DOHH2 (cell line): ENCODE measurements at regions not wholly inside any gene's neighbourhood (a gene's known extent, or its start where the extent isn't known, plus 50 kb on each side); places are given as distances from the start of the nearest gene placed in this dataset.

Experiments used
- H3F3A ChIP-seq: fragments of 200-600 bp; sonication (generic), shearing (Covaris generic); 2 replicates; pipeline ENCODE4 v1.6.0; 2016; ENCODE audit warnings: antibody characterized with exemption, mild to moderate bottlenecking; ENCODE audit not compliant: control insufficient read depth, insufficient read depth
- H3K27ac ChIP-seq: fragments of 200-600 bp; sonication (generic); 2 replicates; pipeline ENCODE4 v1.5.1; 2014; ENCODE audit warnings: low read depth, mild to moderate bottlenecking, low read length, moderate library complexity
- H3K27me3 ChIP-seq: fragments of 200-600 bp; sonication (generic); 2 replicates; pipeline ENCODE4 v1.6.1; 2014; ENCODE audit warnings: mild to moderate bottlenecking, low read length, mixed read lengths; ENCODE audit not compliant: control insufficient read depth
- H3K36me3 ChIP-seq: fragments of 200-600 bp; sonication (generic); 2 replicates; pipeline ENCODE4 v1.6.1; 2014; ENCODE audit warnings: mild to moderate bottlenecking, low read length, moderate library complexity, mixed read lengths; ENCODE audit not compliant: control insufficient read depth
- H3K4me1 ChIP-seq: fragments of 200-600 bp; sonication (generic); 2 replicates; pipeline ENCODE4 v1.6.1; 2014; ENCODE audit warnings: mild to moderate bottlenecking, low read length, mixed read lengths; ENCODE audit not compliant: control insufficient read depth
- H3K4me2 ChIP-seq: fragments of 200-600 bp; sonication (generic); 2 replicates; pipeline ENCODE4 v1.6.0; 2014; ENCODE audit warnings: mild to moderate bottlenecking, low read length, moderate library complexity
- H3K4me3 ChIP-seq: fragments of 200-600 bp; sonication (generic); 2 replicates; pipeline ENCODE4 v1.5.1; 2014; ENCODE audit warnings: mild to moderate bottlenecking, low read length, mixed read lengths
- H3K79me2 ChIP-seq: fragments of 200-600 bp; sonication (generic); 2 replicates; pipeline ENCODE4 v1.6.1; 2014; ENCODE audit warnings: mild to moderate bottlenecking, low read length, mixed read lengths; ENCODE audit not compliant: control insufficient read depth
- H3K9me2 ChIP-seq: fragments of 200-600 bp; sonication (generic); replicated peaks from 2 replicates; pipeline ENCODE4 v1.6.1; 2014; ENCODE audit warnings: mild to moderate bottlenecking, low read length, mixed read lengths; ENCODE audit not compliant: control insufficient read depth
- H3K9me3 ChIP-seq: fragments of 200-600 bp; sonication (generic); 2 replicates; pipeline ENCODE4 v1.6.1; 2014; ENCODE audit warnings: antibody characterized with exemption, low read length, mixed read lengths; ENCODE audit not compliant: control insufficient read depth, insufficient read depth
- H4K20me1 ChIP-seq: fragments of 200-600 bp; sonication (generic); 2 replicates; pipeline ENCODE4 v1.6.0; 2014; ENCODE audit warnings: low read depth, mild to moderate bottlenecking, antibody characterized with exemption, low read length, moderate library complexity; ENCODE audit not compliant: control insufficient read depth, insufficient read depth
- CTCF ChIP-seq: fragments of 200-600 bp; sonication (generic); IDR thresholded peaks from one replicate; pipeline ENCODE4 v1.5.1; 2014; ENCODE audit warnings: antibody characterized with exemption, mild to moderate bottlenecking, low read depth, low read length; ENCODE audit not compliant: poor library complexity, severe bottlenecking
- EZH2phosphoT487 ChIP-seq: fragments of 200-600 bp; sonication (generic); IDR thresholded peaks from 2 replicates; pipeline ENCODE4 v1.6.1; 2017; ENCODE audit warnings: borderline replicate concordance, mild to moderate bottlenecking, antibody characterized with exemption, low read length, moderate library complexity, mixed read lengths

- TF ChIP-seq CTCF: no peak
- TF ChIP-seq EZH2phosphoT487: no peak
- H3K9me3 ChIP-seq: no peaks in the 10 kb centered on the region
- no peaks in the 10 kb centered on the region for H3F3A ChIP-seq
- no peak overlapping the region for H3K4me3 ChIP-seq
- no peaks in the 10 kb centered on the region for H3K36me3 ChIP-seq
- no peaks in the 10 kb centered on the region for H4K20me1 ChIP-seq
- H3K27ac ChIP-seq: no peak overlapping the region
- H3K4me1 ChIP-seq: 0 out of 2 replicates have a peak, but pooled peaks cover 5% of the 10 kb centered on the region
- no peaks in the 10 kb centered on the region for H3K9me2 ChIP-seq
- peaks cover 4% of the 10 kb centered on the region; the same call in 1 of the 2 replicates for H3K27me3 ChIP-seq
- no peaks in the 10 kb centered on the region for H3K79me2 ChIP-seq
- H3K4me2 ChIP-seq: no peak overlapping the region
Observed at GRCh38 chr15:77856705-77857346, 220.7 kb downstream of the TBC1D2B start.

- H4K20me1 ChIP-seq: no peaks in the 10 kb centered on the region
- no peak overlapping the region for H3K4me2 ChIP-seq
- H3K9me3 ChIP-seq: no peaks in the 10 kb centered on the region
- no peak overlapping the region for H3K27ac ChIP-seq
- no peak overlapping the region for H3K4me3 ChIP-seq
- peaks cover 4% of the 10 kb centered on the region; the same call in 1 of the 2 replicates for H3K27me3 ChIP-seq
- H3K36me3 ChIP-seq: no peaks in the 10 kb centered on the region
- no peaks in the 10 kb centered on the region for H3F3A ChIP-seq
- no peaks in the 10 kb centered on the region for H3K79me2 ChIP-seq
- H3K4me1 ChIP-seq: 0 out of 2 replicates have a peak, but pooled peaks cover 5% of the 10 kb centered on the region
- no peaks in the 10 kb centered on the region for H3K9me2 ChIP-seq
- no peak for TF ChIP-seq CTCF
- TF ChIP-seq EZH2phosphoT487: no peak
Observed at GRCh38 chr15:77855871-77856270, 221.6 kb downstream of the TBC1D2B start.

GRCh38 chr15:77854980-77855379 is 222.3 kb upstream of the LINGO1 start:
- no peak for TF ChIP-seq CTCF
- no peaks in the 10 kb centered on the region for H4K20me1 ChIP-seq
- no peaks in the 10 kb centered on the region for H3K9me2 ChIP-seq
- H3K4me2 ChIP-seq: no peak overlapping the region
- no peaks in the 10 kb centered on the region for H3K9me3 ChIP-seq
- no peaks in the 10 kb centered on the region for H3K79me2 ChIP-seq
- 0 out of 2 replicates have a peak, but pooled peaks cover 5% of the 10 kb centered on the region for H3K4me1 ChIP-seq
- H3K4me3 ChIP-seq: no peak overlapping the region
- no peaks in the 10 kb centered on the region for H3K36me3 ChIP-seq
- peaks cover 4% of the 10 kb centered on the region; the same call in 1 of the 2 replicates for H3K27me3 ChIP-seq
- no peak overlapping the region for H3K27ac ChIP-seq
- no peaks in the 10 kb centered on the region for H3F3A ChIP-seq
